ENCODE measurements at regions not wholly inside any gene's neighbourhood (a gene's known extent, or its start where the extent isn't known, plus 50 kb on each side); places are given as distances from the start of the nearest gene placed in this dataset.

DNA sequence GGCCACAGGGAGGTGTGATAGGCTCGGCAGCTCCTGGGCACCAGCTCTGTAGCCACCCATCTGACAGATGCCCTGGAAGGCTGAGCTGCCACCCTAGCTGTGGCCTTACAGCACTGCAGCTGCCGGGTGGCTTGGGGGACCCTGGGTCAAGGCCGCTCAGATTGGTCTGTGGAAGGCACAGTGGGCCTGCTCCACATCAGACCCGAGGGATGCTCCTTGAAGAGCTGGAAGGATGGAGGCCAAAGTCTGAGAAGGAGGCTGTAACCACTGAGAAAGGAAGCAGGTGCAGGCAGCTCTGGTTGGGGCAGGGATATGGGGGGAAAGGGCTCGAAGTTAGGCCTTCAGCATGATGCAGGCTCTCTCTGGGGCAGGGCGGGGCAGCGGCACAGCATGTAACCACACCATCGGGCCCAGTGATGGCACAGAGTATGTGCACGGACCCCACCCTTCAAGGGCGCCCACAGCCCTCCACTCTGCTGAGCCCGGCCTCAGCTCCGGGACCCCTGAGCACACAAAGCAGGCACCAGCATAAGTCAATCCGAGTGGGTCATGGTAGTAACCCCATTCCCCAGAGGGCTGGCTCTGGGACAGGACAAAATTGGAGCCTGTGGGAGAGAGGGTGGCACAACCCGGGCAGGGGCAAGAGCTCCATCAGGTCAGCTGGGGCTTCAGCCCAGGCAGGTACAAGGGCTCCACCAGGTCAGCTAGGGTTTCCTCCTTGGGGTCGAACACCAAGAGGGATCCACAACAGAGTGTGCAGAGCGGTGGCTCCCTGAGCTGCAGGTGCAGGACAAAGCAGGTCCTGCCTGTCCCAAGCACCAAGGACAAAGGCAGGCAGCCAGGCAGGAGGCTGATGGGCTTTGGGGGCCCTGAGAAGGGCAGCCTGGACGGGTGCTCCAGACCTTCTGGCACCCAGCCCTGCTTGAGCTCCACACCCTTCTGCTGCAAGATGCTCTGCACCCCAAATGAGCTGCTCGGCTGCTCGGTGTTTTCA lies 1511.1 kb downstream of the BRD1 start:
- H3K4me3 Mint-ChIP-seq, result no peak overlapping the region
- H3K36me3 Mint-ChIP-seq (ENCODE audit: insufficient read depth in 2 of 2), result no peaks in the 10 kb centered on the region
- DNase-seq (no peak), ATAC-seq (replicated peaks in 1 of 2) (no peak)
- no peaks in the 10 kb centered on the region for H3K27me3 Mint-ChIP-seq (ENCODE audit: low read depth)
- no peaks in the 10 kb centered on the region for H3K4me1 Mint-ChIP-seq (ENCODE audit: low read depth)
- H3K27ac Mint-ChIP-seq, result no peak overlapping the region
- H3K9me3 Mint-ChIP-seq, result peaks cover 0 to 4% of the 10 kb centered on the region in 2 donors

GRCh38 chr22:48315439-48316256 lies 1512.0 kb downstream of the BRD1 start:
- no peak for ATAC-seq (replicated peaks in 1 of 2)
- no peak for DNase-seq
- Mint-ChIP-seq H3K4me3 (no peak overlapping the region), H3K9me3 (peaks cover 0 to 4% of the 10 kb centered on the region in 2 donors), H3K36me3 (ENCODE audit: insufficient read depth in 2 of 2) (peaks cover 0 to 2% of the 10 kb centered on the region in 2 donors), H3K4me1 (ENCODE audit: low read depth) (no peaks in the 10 kb centered on the region), H3K27ac (no peak overlapping the region), H3K27me3 (ENCODE audit: low read depth) (no peaks in the 10 kb centered on the region)

- no peaks in the 10 kb centered on the region for H3K27me3 Mint-ChIP-seq (ENCODE audit: low read depth)
- peaks cover 0 to 4% of the 10 kb centered on the region in 2 donors for H3K9me3 Mint-ChIP-seq
- no peak for ATAC-seq (replicated peaks in 1 of 2)
- no peak overlapping the region for H3K4me3 Mint-ChIP-seq
- H3K27ac Mint-ChIP-seq, result no peak overlapping the region
- H3K36me3 Mint-ChIP-seq (ENCODE audit: insufficient read depth in 2 of 2), result peaks cover 0 to 2% of the 10 kb centered on the region in 2 donors
- H3K4me1 Mint-ChIP-seq (ENCODE audit: low read depth), result no peaks in the 10 kb centered on the region
- no peak for DNase-seq
These were observed 1513.6 kb downstream of the BRD1 start for GRCh38 chr22:48314073-48314472.

- Mint-ChIP-seq H3K4me3 (no peak overlapping the region), H3K27ac (no peak overlapping the region), H3K36me3 (ENCODE audit: insufficient read depth in 2 of 2) (peaks cover 0 to 2% of the 10 kb centered on the region in 2 donors), H3K4me1 (ENCODE audit: low read depth) (no peaks in the 10 kb centered on the region), H3K27me3 (ENCODE audit: low read depth) (no peaks in the 10 kb centered on the region), H3K9me3 (peaks cover 0 to 4% of the 10 kb centered on the region in 2 donors)
- DNase-seq, result no peak
- ATAC-seq (replicated peaks in 1 of 2), result no peak
These were observed 1514.4 kb downstream of the BRD1 start for GRCh38 chr22:48313175-48313830.

GRCh38 chr22:48310740-48311139 lies 1516.9 kb downstream of the BRD1 start:
- Mint-ChIP-seq H3K27ac (no peak overlapping the region), H3K4me1 (ENCODE audit: low read depth) (no peaks in the 10 kb centered on the region), H3K36me3 (ENCODE audit: insufficient read depth in 2 of 2) (peaks cover 0 to 2% of the 10 kb centered on the region in 2 donors), H3K27me3 (ENCODE audit: low read depth) (no peaks in the 10 kb centered on the region), H3K4me3 (no peak overlapping the region), H3K9me3 (peaks cover 0 to 4% of the 10 kb centered on the region in 2 donors)
- DNase-seq (no peak), ATAC-seq (replicated peaks in 1 of 2) (no peak)

GRCh38 chr22:48310289-48310688 lies 1517.4 kb downstream of the BRD1 start:
- H3K4me3 Mint-ChIP-seq, result no peak overlapping the region

GRCh38 chr22:48309836-48310235 lies 1517.8 kb downstream of the BRD1 start:
- Mint-ChIP-seq H3K27ac (no peak overlapping the region), H3K9me3 (peaks cover 0 to 4% of the 10 kb centered on the region in 2 donors), H3K27me3 (ENCODE audit: low read depth) (no peaks in the 10 kb centered on the region), H3K4me1 (ENCODE audit: low read depth) (no peaks in the 10 kb centered on the region), H3K4me3 (no peak overlapping the region), H3K36me3 (ENCODE audit: insufficient read depth in 2 of 2) (peaks cover 0 to 2% of the 10 kb centered on the region in 2 donors)
- DNase-seq, result no peak
- no peak for ATAC-seq (replicated peaks in 1 of 2)

More at GRCh38 chr22:48310289-48310688, 1517.4 kb downstream of the BRD1 start:
- Mint-ChIP-seq H3K4me1 (ENCODE audit: low read depth) (no peaks in the 10 kb centered on the region), H3K27ac (no peak overlapping the region), H3K9me3 (peaks cover 0 to 4% of the 10 kb centered on the region in 2 donors), H3K36me3 (ENCODE audit: insufficient read depth in 2 of 2) (peaks cover 0 to 2% of the 10 kb centered on the region in 2 donors), H3K27me3 (ENCODE audit: low read depth) (no peaks in the 10 kb centered on the region)
- DNase-seq (no peak), ATAC-seq (replicated peaks in 1 of 2) (no peak)

- no peaks in the 10 kb centered on the region for H3K4me1 Mint-ChIP-seq (ENCODE audit: low read depth)
These were observed 1518.5 kb downstream of the BRD1 start for GRCh38 chr22:48309115-48309705.

DNA sequence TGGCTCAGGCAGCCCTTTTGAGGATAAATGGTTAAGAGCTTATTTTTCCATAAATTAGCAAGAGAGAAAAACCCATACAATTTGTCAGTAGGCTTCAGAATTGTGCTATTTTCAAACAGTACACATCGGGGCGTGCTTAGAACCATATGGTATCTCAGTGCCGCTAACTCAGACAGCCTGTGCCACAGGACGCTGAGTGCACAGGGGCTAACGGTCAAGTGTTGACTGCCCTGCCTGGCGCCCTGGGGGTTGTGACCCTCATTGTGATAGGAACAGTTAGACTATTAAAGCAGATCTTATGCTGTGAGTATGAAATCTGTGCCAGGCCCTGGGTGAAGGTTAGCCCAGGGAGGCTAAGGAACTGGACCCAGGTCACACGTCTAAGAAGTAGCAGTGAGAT lies 1519.7 kb downstream of the BRD1 start:
- DNase-seq (no peak), ATAC-seq (replicated peaks in 1 of 2) (no peak)
- no peaks in the 10 kb centered on the region for H3K4me1 Mint-ChIP-seq (ENCODE audit: low read depth)
- H3K4me3 Mint-ChIP-seq, result no peak overlapping the region
- H3K9me3 Mint-ChIP-seq, result no peaks in the 10 kb centered on the region
- H3K27ac Mint-ChIP-seq, result no peak overlapping the region
- peaks cover 0 to 2% of the 10 kb centered on the region in 2 donors for H3K36me3 Mint-ChIP-seq (ENCODE audit: insufficient read depth in 2 of 2)
- no peaks in the 10 kb centered on the region for H3K27me3 Mint-ChIP-seq (ENCODE audit: low read depth)

More at GRCh38 chr22:48309115-48309705, 1518.5 kb downstream of the BRD1 start:
- Mint-ChIP-seq H3K9me3 (peaks cover 0 to 4% of the 10 kb centered on the region in 2 donors), H3K27ac (no peak overlapping the region), H3K4me3 (no peak overlapping the region), H3K27me3 (ENCODE audit: low read depth) (no peaks in the 10 kb centered on the region), H3K36me3 (ENCODE audit: insufficient read depth in 2 of 2) (peaks cover 0 to 2% of the 10 kb centered on the region in 2 donors)
- DNase-seq (no peak), ATAC-seq (replicated peaks in 1 of 2) (no peak)

GRCh38 chr22:48306785-48307510 lies 1520.7 kb downstream of the BRD1 start:
- no peak overlapping the region for H3K4me3 Mint-ChIP-seq
- ATAC-seq (replicated peaks in 1 of 2), result no peak
- no peaks in the 10 kb centered on the region for H3K9me3 Mint-ChIP-seq
- H3K27me3 Mint-ChIP-seq (ENCODE audit: low read depth), result no peaks in the 10 kb centered on the region
- DNase-seq, result no peak
- peaks cover 0 to 2% of the 10 kb centered on the region in 2 donors for H3K36me3 Mint-ChIP-seq (ENCODE audit: insufficient read depth in 2 of 2)
- H3K4me1 Mint-ChIP-seq (ENCODE audit: low read depth), result no peaks in the 10 kb centered on the region
- H3K27ac Mint-ChIP-seq, result no peak overlapping the region

DNA sequence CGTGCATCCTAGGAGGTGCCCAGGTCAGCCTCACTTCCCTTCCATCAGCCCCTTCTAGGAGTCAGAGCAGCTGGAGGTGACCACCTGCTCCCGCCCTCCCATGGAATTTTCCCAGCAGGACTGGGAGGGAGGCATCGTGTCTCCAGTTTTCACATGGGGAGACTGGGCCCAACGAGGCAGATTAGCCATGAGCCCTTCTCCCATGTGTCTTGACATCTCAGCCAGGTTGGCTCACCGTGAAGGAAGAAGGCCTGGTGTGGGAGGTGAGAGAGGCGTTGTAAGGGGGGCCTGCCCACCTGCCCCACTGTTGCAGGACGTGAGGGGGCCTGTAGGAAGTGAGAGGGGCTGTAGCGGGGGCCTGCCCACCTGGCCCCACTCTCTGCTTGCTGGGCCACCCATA lies 1521.4 kb downstream of the BRD1 start:
- no peak overlapping the region for H3K27ac Mint-ChIP-seq

DNA sequence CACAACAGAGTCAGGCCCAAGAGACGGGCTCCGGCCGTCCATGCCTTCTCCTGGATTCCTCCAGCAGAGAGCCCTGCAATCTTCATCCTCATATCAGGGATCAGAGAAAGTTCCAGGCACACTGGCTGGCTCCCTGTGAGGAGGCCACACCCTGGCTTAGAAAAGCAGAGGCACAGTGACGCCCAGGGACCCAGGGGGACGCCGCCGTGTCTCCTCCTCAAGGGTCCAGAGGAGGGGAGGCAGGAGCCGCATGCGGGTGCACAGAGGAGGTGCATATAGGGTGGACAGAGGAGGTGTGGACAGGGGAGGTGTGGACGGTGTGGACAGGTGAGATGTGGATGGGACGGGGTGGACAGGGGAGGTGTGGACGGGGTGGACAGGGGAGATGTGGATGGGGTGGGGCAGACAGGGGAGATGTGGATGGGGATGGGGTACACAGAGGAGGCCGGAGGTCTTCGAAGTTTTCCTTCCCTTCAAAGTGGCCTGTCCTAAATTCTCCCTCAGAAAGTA lies 1521.9 kb downstream of the BRD1 start:
- DNase-seq (no peak), ATAC-seq (replicated peaks in 1 of 2) (no peak)
- Mint-ChIP-seq H3K9me3 (no peaks in the 10 kb centered on the region), H3K27ac (no peak overlapping the region), H3K4me1 (ENCODE audit: low read depth) (no peaks in the 10 kb centered on the region), H3K36me3 (ENCODE audit: insufficient read depth in 2 of 2) (no peaks in the 10 kb centered on the region), H3K4me3 (no peak overlapping the region), H3K27me3 (ENCODE audit: low read depth) (no peaks in the 10 kb centered on the region)

More for the DNA sequence above, 1521.4 kb downstream of the BRD1 start:
- Mint-ChIP-seq H3K36me3 (ENCODE audit: insufficient read depth in 2 of 2) (peaks cover 0 to 2% of the 10 kb centered on the region in 2 donors), H3K9me3 (no peaks in the 10 kb centered on the region), H3K4me3 (no peak overlapping the region), H3K27me3 (ENCODE audit: low read depth) (no peaks in the 10 kb centered on the region), H3K4me1 (ENCODE audit: low read depth) (no peaks in the 10 kb centered on the region)
- DNase-seq, result no peak
- no peak for ATAC-seq (replicated peaks in 1 of 2)
